ENCODE measurements at regions not wholly inside any gene's neighbourhood (a gene's known extent, or its start where the extent isn't known, plus 50 kb on each side); places are given as distances from the start of the nearest gene placed in this dataset.

DNA sequence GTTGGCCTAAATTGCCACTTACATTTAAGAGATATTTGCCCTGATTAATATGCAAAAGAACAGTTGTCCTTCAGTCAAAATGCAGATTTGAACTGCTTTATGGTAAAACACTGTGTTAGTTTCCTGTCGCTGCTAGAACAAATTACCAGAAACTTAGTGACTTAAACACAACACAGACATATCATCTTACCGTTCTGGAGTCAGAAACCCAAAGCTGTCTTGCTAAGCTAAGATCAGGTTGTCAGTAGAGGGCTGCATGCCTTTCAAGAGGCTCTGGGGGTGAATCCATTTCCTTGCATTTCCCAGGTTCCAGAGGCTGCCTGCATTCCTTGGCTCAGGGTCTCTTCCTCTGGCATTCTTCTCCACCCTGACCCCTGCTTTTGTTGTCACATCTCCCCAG lies 149.5 kb downstream of the FAM161A start:
- Histone ChIP-seq H3K36me3 (ENCODE audit: control insufficient read depth in 2 of 3, insufficient read depth in 3 of 3, low read length in 3 of 3) (no peaks in the 10 kb centered on the region), H3K4me3 (ENCODE audit: low read length in 3 of 3) (no peak overlapping the region), H3K27me3 (ENCODE audit: control insufficient read depth, insufficient read depth, low read length) (no peaks in the 10 kb centered on the region), H3K27ac (ENCODE audit: low read depth in 2 of 2, low read length in 2 of 2) (no peak overlapping the region), H3K9me3 (ENCODE audit: control insufficient read depth in 2 of 3, insufficient read depth in 1 of 3, low read length in 3 of 3) (no peaks in the 10 kb centered on the region), H3K9ac (ENCODE audit: low read length in 3 of 3) (no peak overlapping the region), H3K4me1 (ENCODE audit: control insufficient read depth in 2 of 3, insufficient read depth in 2 of 3, low read depth in 1 of 3, low read length in 3 of 3) (peaks cover 0 to 5% (median 5%) of the 10 kb centered on the region in 3 donors)
- DNase-seq (no peak), FAIRE-seq (no peak)
- intact Hi-C loops (cut with DNase I), result no loop called here
- TF ChIP-seq, protein P1, sequence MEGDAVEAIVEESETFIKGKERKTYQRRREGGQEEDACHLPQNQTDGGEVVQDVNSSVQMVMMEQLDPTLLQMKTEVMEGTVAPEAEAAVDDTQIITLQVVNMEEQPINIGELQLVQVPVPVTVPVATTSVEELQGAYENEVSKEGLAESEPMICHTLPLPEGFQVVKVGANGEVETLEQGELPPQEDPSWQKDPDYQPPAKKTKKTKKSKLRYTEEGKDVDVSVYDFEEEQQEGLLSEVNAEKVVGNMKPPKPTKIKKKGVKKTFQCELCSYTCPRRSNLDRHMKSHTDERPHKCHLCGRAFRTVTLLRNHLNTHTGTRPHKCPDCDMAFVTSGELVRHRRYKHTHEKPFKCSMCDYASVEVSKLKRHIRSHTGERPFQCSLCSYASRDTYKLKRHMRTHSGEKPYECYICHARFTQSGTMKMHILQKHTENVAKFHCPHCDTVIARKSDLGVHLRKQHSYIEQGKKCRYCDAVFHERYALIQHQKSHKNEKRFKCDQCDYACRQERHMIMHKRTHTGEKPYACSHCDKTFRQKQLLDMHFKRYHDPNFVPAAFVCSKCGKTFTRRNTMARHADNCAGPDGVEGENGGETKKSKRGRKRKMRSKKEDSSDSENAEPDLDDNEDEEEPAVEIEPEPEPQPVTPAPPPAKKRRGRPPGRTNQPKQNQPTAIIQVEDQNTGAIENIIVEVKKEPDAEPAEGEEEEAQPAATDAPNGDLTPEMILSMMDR (IDR thresholded peaks at IDR 0.05; ENCODE audit: borderline replicate concordance, extremely low read depth, insufficient read depth), result no peak

DNA sequence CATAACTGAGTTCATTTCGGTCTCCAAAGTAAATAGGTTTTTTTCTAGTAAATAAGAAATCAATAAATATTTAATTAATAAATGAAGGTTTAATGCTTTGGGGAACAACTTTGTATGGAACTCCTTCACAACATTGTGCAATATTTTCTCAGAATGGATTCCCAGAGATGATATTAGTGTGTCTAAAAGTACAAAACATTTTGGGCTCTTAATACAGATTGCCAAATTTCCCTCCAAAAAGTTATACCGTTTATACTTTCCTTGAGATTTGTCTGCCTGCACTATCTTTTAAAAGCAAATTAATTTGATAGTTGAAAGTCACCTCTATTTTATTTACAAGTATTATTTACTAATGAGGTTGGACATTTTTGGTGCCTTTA lies 151.8 kb downstream of the FAM161A start:
- H3K27me3 ChIP-seq (ENCODE audit: control insufficient read depth, insufficient read depth, low read length), result no peaks in the 10 kb centered on the region
- no peaks in the 10 kb centered on the region for H3K4me1 ChIP-seq (ENCODE audit: control insufficient read depth in 2 of 3, insufficient read depth in 2 of 3, low read depth in 1 of 3, low read length in 3 of 3)
- no peak overlapping the region for H3K9ac ChIP-seq (ENCODE audit: low read length in 3 of 3)
- TF ChIP-seq, protein P1 (IDR thresholded peaks at IDR 0.05; ENCODE audit: borderline replicate concordance, extremely low read depth, insufficient read depth), result no peak
- H3K36me3 ChIP-seq (ENCODE audit: control insufficient read depth in 2 of 3, insufficient read depth in 3 of 3, low read length in 3 of 3), result no peaks in the 10 kb centered on the region
- H3K27ac ChIP-seq (ENCODE audit: low read depth in 2 of 2, low read length in 2 of 2), result no peak overlapping the region
- H3K9me3 ChIP-seq (ENCODE audit: control insufficient read depth in 2 of 3, insufficient read depth in 1 of 3, low read length in 3 of 3), result no peaks in the 10 kb centered on the region
- DNase-seq (no peak), FAIRE-seq (no peak)
- H3K4me3 ChIP-seq (ENCODE audit: low read length in 3 of 3), result no peak overlapping the region
- intact Hi-C loops (cut with DNase I), result no loop called here

DNA sequence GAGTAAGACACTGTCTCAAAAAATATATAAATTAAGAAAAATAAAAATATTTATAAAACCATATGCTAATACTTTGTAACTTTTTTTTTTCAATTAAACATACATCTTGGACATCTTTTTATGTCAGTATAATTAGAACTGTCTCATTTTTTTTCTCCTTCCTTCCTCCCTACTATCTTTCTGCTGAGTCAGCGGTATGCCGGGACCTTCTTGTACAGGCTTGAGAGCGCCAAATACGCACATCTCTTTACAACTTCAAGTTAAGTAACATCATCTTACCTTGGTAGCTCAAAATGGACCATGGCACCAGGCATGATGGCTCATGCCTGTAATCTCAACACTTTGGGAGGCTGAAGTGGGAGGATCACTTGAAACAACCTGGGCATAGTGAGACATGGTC lies 153.4 kb downstream of the FAM161A start:
- Histone ChIP-seq H3K27me3 (ENCODE audit: control insufficient read depth, insufficient read depth, low read length) (no peaks in the 10 kb centered on the region), H3K4me1 (ENCODE audit: control insufficient read depth in 2 of 3, insufficient read depth in 2 of 3, low read depth in 1 of 3, low read length in 3 of 3) (no peaks in the 10 kb centered on the region), H3K9ac (ENCODE audit: low read length in 3 of 3) (no peak overlapping the region), H3K27ac (ENCODE audit: low read depth in 2 of 2, low read length in 2 of 2) (no peak overlapping the region), H3K9me3 (ENCODE audit: control insufficient read depth in 2 of 3, insufficient read depth in 1 of 3, low read length in 3 of 3) (no peaks in the 10 kb centered on the region), H3K36me3 (ENCODE audit: control insufficient read depth in 2 of 3, insufficient read depth in 3 of 3, low read length in 3 of 3) (no peaks in the 10 kb centered on the region), H3K4me3 (ENCODE audit: low read length in 3 of 3) (no peak overlapping the region)
- intact Hi-C loops (cut with DNase I), result no loop called here
- no peak for DNase-seq
- no peak for FAIRE-seq
- TF ChIP-seq, protein P1 (IDR thresholded peaks at IDR 0.05; ENCODE audit: borderline replicate concordance, extremely low read depth, insufficient read depth), result no peak
